ENCODE measurements at regions not wholly inside any gene's neighbourhood (a gene's known extent, or its start where the extent isn't known, plus 50 kb on each side); places are given as distances from the start of the nearest gene placed in this dataset.

GRCh38 chr14:27127838-27128237 lies 530.0 kb upstream of the NOVA1 start:
- H3K4me3 ChIP-seq (ENCODE audit: low read length) = no peak overlapping the region
- DNase-seq (ENCODE audit: low read depth) = no peak
- TF ChIP-seq CTCF (conservative IDR thresholded peaks at IDR 0.05; ENCODE audit: low read length) = no peak

GRCh38 chr14:27134200-27134599 lies 536.4 kb upstream of the NOVA1 start:
- no peak for DNase-seq (ENCODE audit: low read depth)
- H3K4me3 ChIP-seq (ENCODE audit: low read length) = no peak overlapping the region
- no peak for TF ChIP-seq CTCF (conservative IDR thresholded peaks at IDR 0.05; ENCODE audit: low read length)

- no peak for TF ChIP-seq CTCF (conservative IDR thresholded peaks at IDR 0.05; ENCODE audit: low read length)
- H3K4me3 ChIP-seq (ENCODE audit: low read length) = no peak overlapping the region
- DNase-seq (ENCODE audit: low read depth) = no peak
Observed at GRCh38 chr14:27145170-27145569, 547.3 kb upstream of the NOVA1 start.

GRCh38 chr14:27148143-27148542 lies 550.3 kb upstream of the NOVA1 start:
- no peak for DNase-seq (ENCODE audit: low read depth)
- no peak for TF ChIP-seq CTCF (conservative IDR thresholded peaks at IDR 0.05; ENCODE audit: low read length)
- no peak overlapping the region for H3K4me3 ChIP-seq (ENCODE audit: low read length)

- H3K4me3 ChIP-seq (ENCODE audit: low read length) = no peak overlapping the region
- DNase-seq (ENCODE audit: low read depth) = no peak
- no peak for TF ChIP-seq CTCF (conservative IDR thresholded peaks at IDR 0.05; ENCODE audit: low read length)
Observed at GRCh38 chr14:27164139-27164538, 566.3 kb upstream of the NOVA1 start.

- no peak overlapping the region for H3K4me3 ChIP-seq (ENCODE audit: low read length)
- DNase-seq (ENCODE audit: low read depth) = no peak
- no peak for TF ChIP-seq CTCF (conservative IDR thresholded peaks at IDR 0.05; ENCODE audit: low read length)
Observed at GRCh38 chr14:27175489-27175888, 577.7 kb upstream of the NOVA1 start.

GRCh38 chr14:27181333-27181732 lies 583.5 kb upstream of the NOVA1 start:
- TF ChIP-seq CTCF (conservative IDR thresholded peaks at IDR 0.05; ENCODE audit: low read length) = no peak
- DNase-seq (ENCODE audit: low read depth) = no peak
- H3K4me3 ChIP-seq (ENCODE audit: low read length) = no peak overlapping the region

Data from AG10803 (cell line).